H1 (cell line): ENCODE measurements at regions not wholly inside any gene's neighbourhood (a gene's known extent, or its start where the extent isn't known, plus 50 kb on each side); places are given as distances from the start of the nearest gene placed in this dataset.

Source experiments
- BACH1 ChIP-seq: IDR thresholded peaks from 2 replicates; pipeline ENCODE4 v1.6.1; 2012; ENCODE audit warnings: low read length, improper control_type of control experiment
- BCL11A ChIP-seq, 2 experiments: IDR thresholded peaks; one replicate each; pipeline ENCODE4 v1.6.1; 2011; ENCODE audit warnings: low read depth in 2 of 2, low read length in 2 of 2, mild to moderate bottlenecking in 2 of 2
- JUN ChIP-seq: IDR thresholded peaks from 2 replicates; pipeline ENCODE4 v1.6.1; 2011; ENCODE audit warnings: low read depth, mild to moderate bottlenecking, improper control_type of control experiment, low read length
- KDM5A ChIP-seq: fragments of 200-600 bp; IDR thresholded peaks from 2 replicates; pipeline ENCODE4 v1.7.1; 2012; ENCODE audit warnings: mild to moderate bottlenecking, low read length, inconsistent platforms, mixed read lengths
- RNF2 ChIP-seq: fragments of 200-900, 300-1000 bp; sonication (generic); IDR thresholded peaks from 2 replicates; pipeline ENCODE4 v1.7.1; 2016; ENCODE audit warnings: borderline replicate concordance, low read depth, mild to moderate bottlenecking, antibody characterized with exemption, low read length; ENCODE audit not compliant: poor library complexity, severe bottlenecking; ENCODE audit errors: missing control alignments
- RXRA ChIP-seq: IDR thresholded peaks from 2 replicates; pipeline ENCODE4 v1.6.1; 2011; ENCODE audit warnings: low read depth, mild to moderate bottlenecking, low read length, moderate library complexity; ENCODE audit not compliant: insufficient read depth
- SAP30 ChIP-seq: fragments of 300-600 bp; sonication (generic); IDR thresholded peaks from 2 replicates; pipeline ENCODE4 v1.7.1; 2012; ENCODE audit warnings: low read length, moderate library complexity, mild to moderate bottlenecking, inconsistent platforms; ENCODE audit not compliant: insufficient read depth, insufficient replicate concordance
- SIX5 ChIP-seq: IDR thresholded peaks from 2 replicates; pipeline ENCODE4 v1.6.1; 2011; ENCODE audit warnings: mild to moderate bottlenecking, low read depth, low read length
- TBP ChIP-seq: IDR thresholded peaks from 2 replicates; pipeline ENCODE4 v1.6.1; 2011; ENCODE audit warnings: low read depth, low read length, improper control_type of control experiment
- TF ChIP-seq, protein P1 (sequence below): fragments of 300-600 bp; sonication (generic); IDR thresholded peaks from 2 replicates; pipeline ENCODE4 v1.7.1; 2012; ENCODE audit warnings: low read length, moderate library complexity, mild to moderate bottlenecking, inconsistent platforms; ENCODE audit not compliant: insufficient replicate concordance

GRCh38 chr13:94854688-94855087, 142.3 kb upstream of the SOX21 start (continued):
- TF ChIP-seq, protein P1, sequence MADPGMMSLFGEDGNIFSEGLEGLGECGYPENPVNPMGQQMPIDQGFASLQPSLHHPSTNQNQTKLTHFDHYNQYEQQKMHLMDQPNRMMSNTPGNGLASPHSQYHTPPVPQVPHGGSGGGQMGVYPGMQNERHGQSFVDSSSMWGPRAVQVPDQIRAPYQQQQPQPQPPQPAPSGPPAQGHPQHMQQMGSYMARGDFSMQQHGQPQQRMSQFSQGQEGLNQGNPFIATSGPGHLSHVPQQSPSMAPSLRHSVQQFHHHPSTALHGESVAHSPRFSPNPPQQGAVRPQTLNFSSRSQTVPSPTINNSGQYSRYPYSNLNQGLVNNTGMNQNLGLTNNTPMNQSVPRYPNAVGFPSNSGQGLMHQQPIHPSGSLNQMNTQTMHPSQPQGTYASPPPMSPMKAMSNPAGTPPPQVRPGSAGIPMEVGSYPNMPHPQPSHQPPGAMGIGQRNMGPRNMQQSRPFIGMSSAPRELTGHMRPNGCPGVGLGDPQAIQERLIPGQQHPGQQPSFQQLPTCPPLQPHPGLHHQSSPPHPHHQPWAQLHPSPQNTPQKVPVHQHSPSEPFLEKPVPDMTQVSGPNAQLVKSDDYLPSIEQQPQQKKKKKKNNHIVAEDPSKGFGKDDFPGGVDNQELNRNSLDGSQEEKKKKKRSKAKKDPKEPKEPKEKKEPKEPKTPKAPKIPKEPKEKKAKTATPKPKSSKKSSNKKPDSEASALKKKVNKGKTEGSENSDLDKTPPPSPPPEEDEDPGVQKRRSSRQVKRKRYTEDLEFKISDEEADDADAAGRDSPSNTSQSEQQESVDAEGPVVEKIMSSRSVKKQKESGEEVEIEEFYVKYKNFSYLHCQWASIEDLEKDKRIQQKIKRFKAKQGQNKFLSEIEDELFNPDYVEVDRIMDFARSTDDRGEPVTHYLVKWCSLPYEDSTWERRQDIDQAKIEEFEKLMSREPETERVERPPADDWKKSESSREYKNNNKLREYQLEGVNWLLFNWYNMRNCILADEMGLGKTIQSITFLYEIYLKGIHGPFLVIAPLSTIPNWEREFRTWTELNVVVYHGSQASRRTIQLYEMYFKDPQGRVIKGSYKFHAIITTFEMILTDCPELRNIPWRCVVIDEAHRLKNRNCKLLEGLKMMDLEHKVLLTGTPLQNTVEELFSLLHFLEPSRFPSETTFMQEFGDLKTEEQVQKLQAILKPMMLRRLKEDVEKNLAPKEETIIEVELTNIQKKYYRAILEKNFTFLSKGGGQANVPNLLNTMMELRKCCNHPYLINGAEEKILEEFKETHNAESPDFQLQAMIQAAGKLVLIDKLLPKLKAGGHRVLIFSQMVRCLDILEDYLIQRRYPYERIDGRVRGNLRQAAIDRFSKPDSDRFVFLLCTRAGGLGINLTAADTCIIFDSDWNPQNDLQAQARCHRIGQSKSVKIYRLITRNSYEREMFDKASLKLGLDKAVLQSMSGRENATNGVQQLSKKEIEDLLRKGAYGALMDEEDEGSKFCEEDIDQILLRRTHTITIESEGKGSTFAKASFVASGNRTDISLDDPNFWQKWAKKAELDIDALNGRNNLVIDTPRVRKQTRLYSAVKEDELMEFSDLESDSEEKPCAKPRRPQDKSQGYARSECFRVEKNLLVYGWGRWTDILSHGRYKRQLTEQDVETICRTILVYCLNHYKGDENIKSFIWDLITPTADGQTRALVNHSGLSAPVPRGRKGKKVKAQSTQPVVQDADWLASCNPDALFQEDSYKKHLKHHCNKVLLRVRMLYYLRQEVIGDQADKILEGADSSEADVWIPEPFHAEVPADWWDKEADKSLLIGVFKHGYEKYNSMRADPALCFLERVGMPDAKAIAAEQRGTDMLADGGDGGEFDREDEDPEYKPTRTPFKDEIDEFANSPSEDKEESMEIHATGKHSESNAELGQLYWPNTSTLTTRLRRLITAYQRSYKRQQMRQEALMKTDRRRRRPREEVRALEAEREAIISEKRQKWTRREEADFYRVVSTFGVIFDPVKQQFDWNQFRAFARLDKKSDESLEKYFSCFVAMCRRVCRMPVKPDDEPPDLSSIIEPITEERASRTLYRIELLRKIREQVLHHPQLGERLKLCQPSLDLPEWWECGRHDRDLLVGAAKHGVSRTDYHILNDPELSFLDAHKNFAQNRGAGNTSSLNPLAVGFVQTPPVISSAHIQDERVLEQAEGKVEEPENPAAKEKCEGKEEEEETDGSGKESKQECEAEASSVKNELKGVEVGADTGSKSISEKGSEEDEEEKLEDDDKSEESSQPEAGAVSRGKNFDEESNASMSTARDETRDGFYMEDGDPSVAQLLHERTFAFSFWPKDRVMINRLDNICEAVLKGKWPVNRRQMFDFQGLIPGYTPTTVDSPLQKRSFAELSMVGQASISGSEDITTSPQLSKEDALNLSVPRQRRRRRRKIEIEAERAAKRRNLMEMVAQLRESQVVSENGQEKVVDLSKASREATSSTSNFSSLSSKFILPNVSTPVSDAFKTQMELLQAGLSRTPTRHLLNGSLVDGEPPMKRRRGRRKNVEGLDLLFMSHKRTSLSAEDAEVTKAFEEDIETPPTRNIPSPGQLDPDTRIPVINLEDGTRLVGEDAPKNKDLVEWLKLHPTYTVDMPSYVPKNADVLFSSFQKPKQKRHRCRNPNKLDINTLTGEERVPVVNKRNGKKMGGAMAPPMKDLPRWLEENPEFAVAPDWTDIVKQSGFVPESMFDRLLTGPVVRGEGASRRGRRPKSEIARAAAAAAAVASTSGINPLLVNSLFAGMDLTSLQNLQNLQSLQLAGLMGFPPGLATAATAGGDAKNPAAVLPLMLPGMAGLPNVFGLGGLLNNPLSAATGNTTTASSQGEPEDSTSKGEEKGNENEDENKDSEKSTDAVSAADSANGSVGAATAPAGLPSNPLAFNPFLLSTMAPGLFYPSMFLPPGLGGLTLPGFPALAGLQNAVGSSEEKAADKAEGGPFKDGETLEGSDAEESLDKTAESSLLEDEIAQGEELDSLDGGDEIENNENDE: no peak
- TF ChIP-seq SIX5: no peak
- TF ChIP-seq JUN: no peak
- TF ChIP-seq RXRA: no peak
- no peak for TF ChIP-seq KDM5A
- no peak for TF ChIP-seq TBP
- TF ChIP-seq BCL11A (IDR thresholded peaks at IDR 0.05; ENCODE audit: low read depth in 2 of 2, low read length in 2 of 2): no peak
- no peak for TF ChIP-seq BACH1
- TF ChIP-seq SAP30: no peak
- no peak for TF ChIP-seq RNF2
